Ishikawa (cell line): ENCODE measurements at regions not wholly inside any gene's neighbourhood (a gene's known extent, or its start where the extent isn't known, plus 50 kb on each side); places are given as distances from the start of the nearest gene placed in this dataset.

Experiments
- CEBPB ChIP-seq: IDR thresholded peaks from 2 replicates; pipeline ENCODE4 v1.6.1; 2012
- CREB1 ChIP-seq: IDR thresholded peaks from 2 replicates; pipeline ENCODE4 v1.6.1; 2012; ENCODE audit warnings: low read depth
- EGR1 ChIP-seq: IDR thresholded peaks from 2 replicates; pipeline ENCODE4 v1.6.1; 2012
- EP300 ChIP-seq: IDR thresholded peaks from 2 replicates; pipeline ENCODE4 v1.6.1; 2012; ENCODE audit warnings: borderline replicate concordance
- FOXM1 ChIP-seq: IDR thresholded peaks from 2 replicates; pipeline ENCODE4 v1.6.1; 2012; ENCODE audit warnings: low read depth, borderline replicate concordance
- NFIC ChIP-seq: IDR thresholded peaks from 2 replicates; pipeline ENCODE4 v1.6.1; 2012
- RAD21 ChIP-seq: IDR thresholded peaks from 2 replicates; pipeline ENCODE4 v1.6.1; 2012; ENCODE audit warnings: low read depth
- TAF1 ChIP-seq: IDR thresholded peaks from 2 replicates; pipeline ENCODE4 v1.6.1; 2012; ENCODE audit warnings: low read depth, mild to moderate bottlenecking
- TCF12 ChIP-seq: IDR thresholded peaks from 2 replicates; pipeline ENCODE4 v1.6.1; 2012; ENCODE audit warnings: low read depth
- TEAD4 ChIP-seq: IDR thresholded peaks from 2 replicates; pipeline ENCODE4 v1.6.1; 2012
- YY1 ChIP-seq: IDR thresholded peaks from 2 replicates; pipeline ENCODE4 v1.6.1; 2012; ENCODE audit warnings: low read depth
- ZBTB7A ChIP-seq: IDR thresholded peaks from 2 replicates; pipeline ENCODE4 v1.6.1; 2012; ENCODE audit warnings: low read depth
- TF ChIP-seq, protein P1 (sequence below): IDR thresholded peaks from 2 replicates; pipeline ENCODE4 v1.6.1; 2012; ENCODE audit warnings: low read depth, mild to moderate bottlenecking
- TF ChIP-seq, protein P2 (sequence below): IDR thresholded peaks from 2 replicates; pipeline ENCODE4 v1.6.1; 2012
- TF ChIP-seq, protein P3 (sequence below): IDR thresholded peaks from 2 replicates; pipeline ENCODE4 v1.6.1; 2012

DNA sequence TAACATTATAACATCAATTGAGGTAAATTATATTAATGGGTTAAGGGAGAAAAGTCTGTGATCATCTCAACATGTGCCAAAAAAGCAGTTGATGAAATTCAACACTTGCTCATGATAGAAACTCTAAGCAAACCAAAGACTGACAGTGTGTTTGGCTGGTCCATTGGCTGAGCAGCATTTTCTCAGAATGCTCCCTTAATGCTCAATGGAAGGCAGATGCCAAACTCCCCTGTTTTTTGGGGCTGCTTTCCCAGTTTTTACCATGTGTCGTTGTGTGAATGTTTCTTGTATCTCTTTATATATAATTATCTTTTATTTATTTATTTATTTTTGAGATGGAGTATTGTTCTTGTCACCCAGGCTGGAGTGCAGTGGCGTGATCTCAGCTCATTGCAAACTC lies 114.7 kb downstream of the SEC23IP start:
- no peak for TF ChIP-seq RAD21
- no peak for TF ChIP-seq NFIC
- TF ChIP-seq ZBTB7A = no peak
- TF ChIP-seq, protein P1, sequence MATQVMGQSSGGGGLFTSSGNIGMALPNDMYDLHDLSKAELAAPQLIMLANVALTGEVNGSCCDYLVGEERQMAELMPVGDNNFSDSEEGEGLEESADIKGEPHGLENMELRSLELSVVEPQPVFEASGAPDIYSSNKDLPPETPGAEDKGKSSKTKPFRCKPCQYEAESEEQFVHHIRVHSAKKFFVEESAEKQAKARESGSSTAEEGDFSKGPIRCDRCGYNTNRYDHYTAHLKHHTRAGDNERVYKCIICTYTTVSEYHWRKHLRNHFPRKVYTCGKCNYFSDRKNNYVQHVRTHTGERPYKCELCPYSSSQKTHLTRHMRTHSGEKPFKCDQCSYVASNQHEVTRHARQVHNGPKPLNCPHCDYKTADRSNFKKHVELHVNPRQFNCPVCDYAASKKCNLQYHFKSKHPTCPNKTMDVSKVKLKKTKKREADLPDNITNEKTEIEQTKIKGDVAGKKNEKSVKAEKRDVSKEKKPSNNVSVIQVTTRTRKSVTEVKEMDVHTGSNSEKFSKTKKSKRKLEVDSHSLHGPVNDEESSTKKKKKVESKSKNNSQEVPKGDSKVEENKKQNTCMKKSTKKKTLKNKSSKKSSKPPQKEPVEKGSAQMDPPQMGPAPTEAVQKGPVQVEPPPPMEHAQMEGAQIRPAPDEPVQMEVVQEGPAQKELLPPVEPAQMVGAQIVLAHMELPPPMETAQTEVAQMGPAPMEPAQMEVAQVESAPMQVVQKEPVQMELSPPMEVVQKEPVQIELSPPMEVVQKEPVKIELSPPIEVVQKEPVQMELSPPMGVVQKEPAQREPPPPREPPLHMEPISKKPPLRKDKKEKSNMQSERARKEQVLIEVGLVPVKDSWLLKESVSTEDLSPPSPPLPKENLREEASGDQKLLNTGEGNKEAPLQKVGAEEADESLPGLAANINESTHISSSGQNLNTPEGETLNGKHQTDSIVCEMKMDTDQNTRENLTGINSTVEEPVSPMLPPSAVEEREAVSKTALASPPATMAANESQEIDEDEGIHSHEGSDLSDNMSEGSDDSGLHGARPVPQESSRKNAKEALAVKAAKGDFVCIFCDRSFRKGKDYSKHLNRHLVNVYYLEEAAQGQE = no peak
- TF ChIP-seq, protein P2, sequence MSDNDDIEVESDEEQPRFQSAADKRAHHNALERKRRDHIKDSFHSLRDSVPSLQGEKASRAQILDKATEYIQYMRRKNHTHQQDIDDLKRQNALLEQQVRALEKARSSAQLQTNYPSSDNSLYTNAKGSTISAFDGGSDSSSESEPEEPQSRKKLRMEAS = no peak

DNA sequence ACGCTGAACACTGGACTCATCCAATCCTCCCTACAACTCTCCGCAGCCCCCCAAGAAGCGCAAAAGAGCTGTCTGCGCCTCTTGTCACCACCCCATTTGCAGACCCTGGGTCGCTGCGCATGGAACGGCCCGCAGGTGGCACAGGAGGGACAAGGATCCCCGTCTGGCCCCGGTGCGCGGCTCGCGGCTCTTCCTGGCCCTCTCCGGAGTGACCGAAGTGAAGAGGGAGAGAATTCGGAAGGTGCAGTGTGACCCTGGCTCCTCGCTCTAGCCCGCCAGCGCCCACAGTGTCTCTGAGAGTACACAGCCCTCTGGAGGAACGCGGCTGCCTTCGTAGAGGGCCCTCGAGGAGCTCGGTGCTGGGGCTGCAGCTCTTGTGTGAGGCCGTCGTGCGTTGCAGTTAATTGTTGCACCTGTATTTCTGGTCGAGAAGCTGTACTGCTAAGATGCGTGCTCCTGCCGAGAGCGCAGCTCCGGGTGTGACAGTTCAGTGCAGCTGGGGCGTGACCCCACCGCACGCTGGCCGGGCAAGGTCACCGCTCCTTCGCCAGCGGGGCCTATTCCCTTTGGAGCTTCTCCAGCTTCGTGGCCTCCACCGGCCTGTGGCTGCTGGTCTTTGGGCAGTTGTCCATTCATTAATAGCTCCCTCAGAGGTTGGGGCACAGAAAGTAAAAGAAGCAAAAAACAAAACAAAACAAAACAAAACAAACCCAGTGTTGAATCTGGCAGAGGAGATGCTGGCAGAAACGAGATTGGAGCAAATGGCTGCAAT lies 119.0 kb downstream of the SEC23IP start:
- TF ChIP-seq, protein P3, sequence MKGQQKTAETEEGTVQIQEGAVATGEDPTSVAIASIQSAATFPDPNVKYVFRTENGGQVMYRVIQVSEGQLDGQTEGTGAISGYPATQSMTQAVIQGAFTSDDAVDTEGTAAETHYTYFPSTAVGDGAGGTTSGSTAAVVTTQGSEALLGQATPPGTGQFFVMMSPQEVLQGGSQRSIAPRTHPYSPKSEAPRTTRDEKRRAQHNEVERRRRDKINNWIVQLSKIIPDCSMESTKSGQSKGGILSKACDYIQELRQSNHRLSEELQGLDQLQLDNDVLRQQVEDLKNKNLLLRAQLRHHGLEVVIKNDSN = no peak
- TF ChIP-seq NFIC = no peak

DNA sequence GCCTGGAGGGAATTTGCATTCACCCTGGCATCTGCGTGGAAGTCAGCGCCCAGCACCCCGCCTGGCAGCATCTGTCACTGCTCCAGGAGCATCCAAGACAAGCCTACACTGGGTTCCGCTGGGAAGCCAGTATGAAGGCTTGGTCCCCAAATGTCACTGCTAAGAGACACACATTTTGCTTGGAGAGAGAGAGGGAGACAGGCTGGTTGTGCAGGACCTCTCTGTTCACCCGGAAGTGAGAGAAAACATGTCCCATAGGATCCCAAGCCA lies 119.5 kb downstream of the SEC23IP start:
- TF ChIP-seq CEBPB = no peak
- TF ChIP-seq, protein P2 = no peak
- TF ChIP-seq, protein P3 = no peak
- TF ChIP-seq TEAD4 = no peak
- no peak for TF ChIP-seq NFIC
- no peak for TF ChIP-seq RAD21
- no peak for TF ChIP-seq YY1
- no peak for TF ChIP-seq EP300
- TF ChIP-seq, protein P1 = no peak
- TF ChIP-seq TAF1 = no peak
- TF ChIP-seq EGR1 = no peak
- no peak for TF ChIP-seq ZBTB7A
- no peak for TF ChIP-seq CREB1
- no peak for TF ChIP-seq TCF12
- no peak for TF ChIP-seq FOXM1

DNA sequence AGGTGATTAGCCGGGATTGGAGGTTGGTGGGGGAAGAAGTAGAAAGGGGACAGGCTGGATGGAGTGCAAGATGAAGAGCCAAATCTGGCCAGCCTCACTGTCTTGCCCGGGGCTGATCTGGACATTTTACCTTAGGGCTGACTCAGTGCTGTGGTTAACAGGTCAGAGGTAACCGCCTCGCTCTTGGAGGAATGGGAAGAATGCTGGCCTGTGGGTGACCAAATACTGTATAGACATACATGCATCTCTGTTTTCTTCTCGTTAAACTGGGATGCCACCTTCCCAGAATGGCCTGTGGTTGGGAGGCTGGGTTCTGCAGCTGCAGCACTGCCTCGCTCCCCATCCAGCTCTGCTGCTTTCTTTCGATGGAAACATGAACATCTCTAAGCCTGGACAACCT lies 120.0 kb downstream of the SEC23IP start:
- TF ChIP-seq, protein P1 = no peak
- TF ChIP-seq RAD21 (no peak), CEBPB (no peak), FOXM1 (no peak), YY1 (no peak), ZBTB7A (no peak), TAF1 (no peak), EGR1 (no peak), NFIC (no peak), TEAD4 (no peak), TCF12 (no peak)
- TF ChIP-seq, protein P3 = no peak
- TF ChIP-seq, protein P2 = no peak
